Left lung (tissue), 4 donors: ENCODE measurements at regions not wholly inside any gene's neighbourhood (a gene's known extent, or its start where the extent isn't known, plus 50 kb on each side); places are given as distances from the start of the nearest gene placed in this dataset.

Experiments
- ATAC-seq: fragments of 200-7000 bp; cut with Tn5 transposase; one replicate; pipeline ENCODE4 v1.9.1; 2020; ENCODE audit warnings: moderate library complexity
- DNase-seq, 4 donors: peaks; one replicate each; pipeline ENCODE4 v3.0.0-alpha.2; 2013 to 2020
- H3K27ac ChIP-seq, 2 donors: fragments of 200-600 bp; sonication (generic) in 1 of 2; one replicate each; pipeline versions ENCODE4 v1.5.0 to v1.8.0; 2020 to 2021
- H3K27me3 ChIP-seq, 2 donors: fragments of 200-600 bp; sonication (generic) in 1 of 2; one replicate each; pipeline versions ENCODE4 v1.5.0 to v1.8.0; 2020 to 2021
- H3K36me3 ChIP-seq, 2 donors: fragments of 200-600 bp; sonication (generic) in 1 of 2; one replicate each; pipeline versions ENCODE4 v1.5.0 to v1.8.0; 2020 to 2021
- H3K4me1 ChIP-seq, 2 donors: fragments of 200-600 bp; one replicate each; pipeline ENCODE4 v1.8.0; 2021
- H3K4me3 ChIP-seq, 2 donors: fragments of 200-600 bp; sonication (generic) in 1 of 2; one replicate each; pipeline versions ENCODE4 v1.5.0 to v1.8.0; 2020 to 2021; ENCODE audit warnings: mild to moderate bottlenecking in 1 of 2
- H3K9me3 ChIP-seq, 2 donors: fragments of 200-600 bp; sonication (generic) in 1 of 2; one replicate each; pipeline versions ENCODE4 v1.5.0 to v1.8.0; 2020 to 2021
- CTCF ChIP-seq, 2 donors: fragments of 200-600 bp; sonication (generic) in 1 of 2; IDR thresholded peaks; one replicate each; pipeline versions ENCODE4 v1.5.0 to v1.8.0; 2021; ENCODE audit warnings: antibody characterized with exemption in 2 of 2
- intact Hi-C, 2 donors: fragments of 100-400 bp; cut with DNase I; formaldehyde crosslinking; loops; one replicate each; pipeline versions ENCODE4 v1.11.2 to v1.14.2; 2022
- donor health status: DM: no; HTN: yes; CAD: no.
- donor health status: DM: no; HTN: no; CAD: no.

GRCh38 chr5:57538341-57538955 is 55.8 kb upstream of the ACTBL2 start:
- TF ChIP-seq CTCF (IDR thresholded peaks at IDR 0.05), result no peak
- no peaks in the 10 kb centered on the region for H3K27me3 ChIP-seq
- ATAC-seq (peak; percentile 34), DNase-seq (no peak)
- intact Hi-C loops, result no loop called here
- no peaks in the 10 kb centered on the region for H3K36me3 ChIP-seq
- H3K4me1 ChIP-seq, result no peaks in the 10 kb centered on the region
- no peaks in the 10 kb centered on the region for H3K9me3 ChIP-seq
- H3K27ac ChIP-seq, result no peak overlapping the region
- H3K4me3 ChIP-seq, result no peak overlapping the region

GRCh38 chr5:57537811-57538210 is 55.2 kb upstream of the ACTBL2 start:
- Histone ChIP-seq H3K9me3 (no peaks in the 10 kb centered on the region), H3K27ac (no peak overlapping the region), H3K36me3 (no peaks in the 10 kb centered on the region), H3K4me3 (no peak overlapping the region), H3K27me3 (no peaks in the 10 kb centered on the region), H3K4me1 (no peaks in the 10 kb centered on the region)
- no peak for TF ChIP-seq CTCF (IDR thresholded peaks at IDR 0.05)
- no peak for ATAC-seq
- no peak for DNase-seq
- intact Hi-C loops, result no loop called here

GRCh38 chr5:57532513-57533497 is 50.2 kb upstream of the ACTBL2 start:
- DNase-seq, result no peak
- intact Hi-C loops, result no loop called here
- no peaks in the 10 kb centered on the region for H3K9me3 ChIP-seq
- no peak overlapping the region for H3K27ac ChIP-seq
- no peaks in the 10 kb centered on the region for H3K27me3 ChIP-seq
- H3K4me3 ChIP-seq, result no peak overlapping the region
- no peaks in the 10 kb centered on the region for H3K36me3 ChIP-seq
- no peak for ATAC-seq
- no peaks in the 10 kb centered on the region for H3K4me1 ChIP-seq
- no peak for TF ChIP-seq CTCF (IDR thresholded peaks at IDR 0.05)
